HK-2 (cell line): ENCODE measurements at regions not wholly inside any gene's neighbourhood (a gene's known extent, or its start where the extent isn't known, plus 50 kb on each side); places are given as distances from the start of the nearest gene placed in this dataset.

Source experiments
- DNase-seq: peaks from one replicate; pipeline ENCODE4 v3.0.0-alpha.2; 2018; ENCODE audit not compliant: unreplicated experiment

DNA sequence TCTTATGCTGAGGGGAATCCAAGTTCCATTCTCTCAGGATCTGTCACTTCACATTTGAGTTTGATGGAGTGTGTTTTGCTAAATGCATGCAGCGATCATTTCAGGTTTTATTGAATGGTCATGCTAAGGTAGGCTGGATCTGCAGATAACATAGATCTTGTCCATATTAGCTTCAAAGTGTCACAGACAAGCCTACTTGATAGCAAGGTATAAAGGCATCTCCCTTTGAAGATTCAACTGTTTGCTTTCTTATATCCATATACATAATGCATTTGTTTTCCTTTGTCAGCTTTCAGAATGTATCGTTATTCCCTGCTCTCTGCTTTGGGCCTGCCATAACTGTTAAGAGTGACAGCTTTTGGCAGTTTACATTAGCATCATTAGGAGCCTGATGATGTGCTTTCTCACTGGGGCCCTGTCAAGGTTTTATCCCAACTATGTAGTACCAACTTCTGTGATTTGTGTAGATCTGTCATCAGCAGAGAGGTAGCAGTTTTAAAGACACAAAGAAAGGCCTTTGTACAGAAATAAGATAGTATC, 604.3 kb upstream of the CDH7 start:
- no peak for DNase-seq

DNA sequence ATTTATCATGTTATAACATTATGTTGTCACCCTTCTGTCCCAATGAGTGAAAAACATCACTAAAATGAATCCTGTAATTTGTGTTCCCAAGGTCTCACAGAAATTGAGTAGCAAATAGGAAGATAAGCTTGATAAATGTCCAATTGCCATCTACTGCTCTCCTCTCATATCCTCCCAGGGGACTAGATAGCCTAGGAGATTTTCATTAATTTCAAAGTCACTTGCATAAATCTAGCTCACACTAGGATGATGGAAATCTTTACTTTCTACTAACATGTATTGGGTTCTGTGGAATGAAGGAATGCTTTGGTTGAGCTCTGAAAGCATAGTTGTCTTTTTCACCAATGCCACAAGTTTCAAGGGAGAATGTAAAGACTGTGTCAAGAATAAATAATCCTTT, 605.5 kb upstream of the CDH7 start:
- DNase-seq = no peak

DNA sequence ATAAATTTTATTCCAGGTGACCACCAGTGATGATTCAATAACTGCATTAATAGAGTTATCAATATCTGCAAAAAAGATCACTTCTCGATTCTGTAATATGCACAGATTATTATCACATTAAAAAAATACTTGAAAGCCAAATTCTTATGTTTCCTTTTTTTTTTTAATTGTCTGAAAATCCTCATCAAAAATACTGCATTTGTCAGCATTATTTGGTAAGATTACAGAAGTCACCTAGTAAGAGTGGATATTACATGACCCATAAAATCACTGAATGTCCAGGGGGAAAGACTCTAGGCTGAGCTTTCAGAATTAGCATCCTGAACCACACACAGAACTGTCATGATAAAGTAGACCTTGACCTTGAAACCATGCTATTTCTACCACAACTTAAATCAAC, 617.2 kb upstream of the CDH7 start:
- DNase-seq = no peak

DNA sequence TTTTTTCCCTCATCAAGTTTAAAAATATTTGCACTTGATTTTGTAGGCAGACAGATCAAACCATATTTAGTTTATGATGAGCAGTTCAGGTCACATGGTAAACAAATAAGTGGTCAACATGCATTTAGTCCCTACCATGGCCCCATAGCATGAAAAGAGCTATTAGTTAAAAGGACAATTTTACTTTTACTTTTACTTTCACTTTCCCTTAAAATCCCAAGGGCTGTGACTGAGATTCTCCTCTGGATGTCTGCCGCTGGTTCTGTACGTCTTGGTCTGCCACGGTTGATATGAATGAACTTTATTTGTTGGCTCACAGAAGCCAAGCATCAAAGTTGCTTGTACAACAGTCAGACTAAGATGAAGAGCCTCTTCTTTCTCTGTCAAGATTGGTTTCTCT, 626.2 kb upstream of the CDH7 start:
- DNase-seq = no peak

GRCh38 chr18:65103864-65104263, 646.9 kb upstream of the CDH7 start:
- no peak for DNase-seq

DNA sequence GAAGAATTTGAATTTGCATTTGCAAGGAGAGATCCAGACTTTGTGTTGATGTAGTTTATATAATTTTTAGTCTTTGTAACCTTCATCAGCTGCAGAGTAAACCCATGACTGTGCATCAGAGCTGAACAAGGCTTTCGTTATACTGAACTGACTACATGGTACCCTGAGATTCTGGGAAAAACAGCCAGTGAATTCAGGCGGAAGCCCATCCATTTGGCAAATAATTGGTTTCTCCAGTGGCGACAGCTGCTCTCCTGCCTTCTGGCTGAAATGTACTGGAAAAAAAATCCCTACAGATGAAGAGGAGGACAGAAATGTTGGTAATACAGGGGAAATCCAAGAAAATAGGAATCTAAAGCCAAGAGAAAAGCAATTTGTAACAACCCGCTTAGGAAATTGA, 657.5 kb upstream of the CDH7 start:
- no peak for DNase-seq

- no peak for DNase-seq
Measured at GRCh38 chr18:65091744-65092329, 659.0 kb upstream of the CDH7 start.

DNA sequence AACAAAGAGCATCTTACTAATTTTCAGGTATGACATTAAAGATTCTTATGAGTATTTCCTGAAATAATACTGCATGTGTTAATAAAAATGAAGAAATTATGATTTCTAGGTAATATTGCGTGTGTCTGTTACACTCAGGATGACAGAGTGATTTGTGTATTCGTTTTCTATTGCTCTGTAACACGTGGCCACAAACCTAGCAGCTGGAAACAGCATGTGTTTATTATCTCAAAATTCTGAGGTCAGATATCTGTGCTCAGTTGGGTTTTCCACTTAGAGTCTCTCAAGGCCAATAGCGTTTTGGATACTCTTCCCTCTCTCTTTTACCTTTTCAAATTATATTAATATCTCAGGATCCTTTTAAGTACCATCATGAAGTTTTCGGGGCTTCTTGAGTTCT, 667.9 kb upstream of the CDH7 start:
- DNase-seq = no peak

GRCh38 chr18:65081786-65082185, 669.0 kb upstream of the CDH7 start:
- DNase-seq = no peak

DNA sequence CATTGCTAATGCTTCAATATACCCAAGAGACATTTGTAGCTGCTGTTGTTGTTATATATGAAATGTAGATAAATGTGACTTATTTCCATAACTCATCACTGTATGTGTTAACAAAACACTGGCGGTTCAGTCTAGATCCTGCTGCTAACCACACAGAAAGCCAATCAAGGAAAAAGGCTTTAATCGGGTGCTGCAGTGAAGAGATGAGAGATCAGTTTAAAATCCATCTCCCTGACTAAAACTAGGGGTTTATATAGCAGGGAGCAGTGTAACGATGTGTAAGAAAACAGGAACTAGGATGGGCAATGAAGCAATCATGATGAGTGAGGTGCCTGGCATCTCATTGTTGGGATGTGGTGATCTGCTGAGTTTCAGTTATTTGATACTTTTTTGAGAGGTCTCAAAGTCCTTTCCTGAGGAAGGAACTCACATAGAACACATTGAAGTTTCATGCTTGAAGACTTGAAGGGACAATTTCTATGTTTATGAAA, 677.7 kb upstream of the CDH7 start:
- no peak for DNase-seq

GRCh38 chr18:65057439-65058083, 693.3 kb upstream of the CDH7 start:
- no peak for DNase-seq

DNA sequence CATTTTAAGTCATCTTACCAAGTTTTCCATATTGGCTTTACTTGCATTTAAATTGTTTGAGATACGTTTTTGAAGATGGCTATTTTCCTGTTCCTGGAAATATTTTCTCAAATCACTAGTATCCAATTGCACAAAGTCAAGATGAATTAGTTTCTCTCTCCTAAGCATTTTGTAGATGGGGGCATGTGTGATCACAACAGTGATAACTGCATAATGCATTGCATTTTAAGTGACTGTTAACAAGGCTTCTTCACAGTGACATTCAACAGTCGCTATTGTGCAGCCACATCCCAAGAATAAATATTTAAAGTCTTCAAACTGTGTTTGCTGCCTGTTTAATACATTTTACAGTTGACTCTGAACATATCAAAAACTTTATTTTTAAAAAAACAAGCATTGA, 694.2 kb upstream of the CDH7 start:
- DNase-seq = no peak

DNA sequence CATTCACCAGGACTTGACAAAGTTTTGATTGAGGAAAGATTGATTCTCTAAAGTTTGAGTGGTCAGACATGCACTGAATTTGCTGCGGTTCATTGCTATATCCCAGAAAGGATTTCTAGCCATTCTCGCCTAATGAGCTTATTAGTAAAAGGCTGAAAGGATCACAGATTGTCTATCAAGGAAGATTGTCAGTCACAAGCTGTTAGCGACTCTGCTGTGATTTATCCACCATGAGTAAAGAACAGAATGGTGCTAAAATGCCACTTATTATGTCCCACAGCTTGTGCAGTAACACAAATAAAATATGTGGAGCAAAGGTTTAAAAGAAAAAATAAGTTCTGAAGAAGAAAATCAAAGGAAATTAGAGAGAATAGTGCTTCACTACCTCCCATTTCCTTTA, 701.2 kb upstream of the CDH7 start:
- DNase-seq = no peak

- DNase-seq = no peak
Measured at GRCh38 chr18:65039578-65039977, 711.2 kb upstream of the CDH7 start.

- no peak for DNase-seq
Measured at GRCh38 chr18:65035701-65036100, 715.1 kb upstream of the CDH7 start.

DNA sequence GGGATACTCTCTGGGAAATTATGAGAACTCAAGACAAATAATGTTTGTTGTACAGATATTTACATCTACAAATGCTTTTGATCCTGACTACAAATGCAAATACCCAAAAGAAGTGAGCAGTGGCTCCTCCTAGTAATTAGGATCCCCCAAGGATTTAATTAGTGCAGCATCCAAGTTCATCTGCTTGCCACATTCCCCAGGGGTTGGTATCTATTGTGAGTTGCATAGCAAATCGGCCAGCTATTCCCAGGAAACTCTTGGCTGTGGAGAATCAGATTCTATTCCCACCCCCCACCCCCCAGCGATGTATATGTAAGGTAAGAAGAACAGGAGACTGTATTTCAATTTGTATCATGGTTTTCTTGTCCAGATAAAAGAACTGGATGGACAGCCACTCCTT, 725.1 kb upstream of the CDH7 start:
- no peak for DNase-seq

GRCh38 chr18:65021021-65021420, 729.8 kb upstream of the CDH7 start:
- no peak for DNase-seq

GRCh38 chr18:65018184-65018583, 732.6 kb upstream of the CDH7 start:
- DNase-seq = no peak

GRCh38 chr18:65017372-65017760, 733.4 kb upstream of the CDH7 start:
- no peak for DNase-seq

DNA sequence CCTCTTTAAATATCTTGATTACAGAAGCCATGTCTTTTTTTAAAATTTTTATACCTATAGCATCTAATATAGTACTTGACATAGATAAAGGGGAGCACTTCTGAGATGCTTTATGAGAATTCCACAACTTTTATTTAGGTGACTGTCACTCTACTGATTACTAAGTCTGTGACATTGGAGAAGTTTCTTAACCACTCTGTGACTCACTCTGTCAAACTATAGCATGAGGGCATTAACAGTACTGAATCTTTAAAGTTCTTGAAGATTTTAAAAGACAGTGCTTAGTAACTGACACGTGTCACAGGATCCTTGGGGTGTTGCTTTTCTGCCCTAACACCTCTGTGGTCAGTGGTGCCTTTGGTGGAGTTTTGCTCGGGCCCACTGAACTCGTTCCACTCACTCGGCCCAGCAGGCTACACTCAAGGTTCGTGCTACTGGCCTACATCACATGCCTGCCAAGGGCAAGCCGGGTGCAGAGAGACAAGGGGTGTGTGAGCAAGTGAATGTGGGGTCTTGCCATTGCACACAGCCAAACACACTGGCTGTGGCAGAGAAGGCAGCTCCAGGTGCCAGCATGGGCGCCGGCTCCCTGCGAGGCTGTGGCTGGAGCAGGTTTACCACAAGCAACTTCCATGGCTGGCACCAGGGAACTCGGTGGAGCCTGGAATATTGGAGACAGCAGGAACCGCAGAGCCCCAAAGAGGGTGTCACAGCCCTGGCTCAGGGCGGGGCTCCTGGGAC, 734.0 kb upstream of the CDH7 start:
- DNase-seq = no peak

DNA sequence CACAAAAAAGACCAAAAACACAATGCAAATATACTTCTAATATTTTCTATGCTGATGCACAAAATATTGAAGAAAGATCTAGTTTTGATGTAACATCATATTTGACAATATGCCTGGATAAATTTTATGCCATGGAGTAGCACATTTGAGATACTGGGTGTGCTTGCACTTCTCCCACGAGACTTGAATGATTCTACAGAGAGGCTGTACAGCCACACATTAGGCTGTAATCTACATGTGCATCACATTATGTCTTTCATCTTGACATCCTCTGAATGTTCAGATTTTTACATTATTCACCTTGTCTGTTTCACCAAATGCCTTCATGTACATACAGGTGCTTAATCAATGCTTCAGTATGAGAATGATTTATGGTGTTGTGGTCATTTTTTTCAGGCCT, 756.4 kb upstream of the CDH7 start:
- no peak for DNase-seq

GRCh38 chr18:64993695-64994094, 757.1 kb upstream of the CDH7 start:
- no peak for DNase-seq

GRCh38 chr18:64992654-64993053, 758.2 kb upstream of the CDH7 start:
- DNase-seq = no peak
